ENCODE measurements at regions not wholly inside any gene's neighbourhood (a gene's known extent, or its start where the extent isn't known, plus 50 kb on each side); places are given as distances from the start of the nearest gene placed in this dataset.

GRCh38 chr14:87309557-87309956, 683.4 kb downstream of the GALC start:
- TF ChIP-seq POLR2AphosphoS5 (IDR thresholded peaks at IDR 0.05) (no peak), POLR2A (IDR thresholded peaks at IDR 0.05; ENCODE audit: low read depth) (no peak), EP300 (IDR thresholded peaks at IDR 0.05) (no peak), CTCF (IDR thresholded peaks at IDR 0.05) (no peak)

GRCh38 chr14:87306409-87307168, 686.4 kb downstream of the GALC start:
- Histone ChIP-seq H3K9me3 (no peaks in the 10 kb centered on the region), H3K27me3 (no peaks in the 10 kb centered on the region), H3K36me3 (no peaks in the 10 kb centered on the region), H3K4me1 (no peaks in the 10 kb centered on the region), H3K27ac (replicated peaks in 1 of 4) (no peak overlapping the region), H3K4me3 (no peak overlapping the region)
- intact Hi-C loops (cut with DNase I), result no loop called here
- no peak for TF ChIP-seq CTCF (IDR thresholded peaks at IDR 0.05)
- TF ChIP-seq POLR2AphosphoS5 (IDR thresholded peaks at IDR 0.05), result no peak
- no peak for TF ChIP-seq POLR2A (IDR thresholded peaks at IDR 0.05; ENCODE audit: low read depth)
- no peak for TF ChIP-seq EP300 (IDR thresholded peaks at IDR 0.05)
- DNase-seq (ENCODE audit: extremely low spot score), result no peak
- WGBS, result 91% methylated on average over 1 of the region's 1 CpG

More at GRCh38 chr14:87309557-87309956, 683.4 kb downstream of the GALC start:
- Histone ChIP-seq H3K27ac (replicated peaks in 1 of 4) (no peak overlapping the region), H3K9me3 (no peaks in the 10 kb centered on the region), H3K4me1 (no peaks in the 10 kb centered on the region), H3K36me3 (no peaks in the 10 kb centered on the region), H3K4me3 (no peak overlapping the region), H3K27me3 (no peaks in the 10 kb centered on the region)
- intact Hi-C loops (cut with DNase I), result no loop called here
- WGBS, result 57% methylated on average over 2 of the region's 2 CpGs
- no peak for DNase-seq (ENCODE audit: extremely low spot score)

- Histone ChIP-seq H3K27ac (replicated peaks in 1 of 4) (no peak overlapping the region), H3K36me3 (no peaks in the 10 kb centered on the region), H3K9me3 (no peaks in the 10 kb centered on the region), H3K4me1 (no peaks in the 10 kb centered on the region), H3K27me3 (no peaks in the 10 kb centered on the region), H3K4me3 (no peak overlapping the region)
- intact Hi-C loops (cut with DNase I), result no loop called here
- no peak for DNase-seq (ENCODE audit: extremely low spot score)
- 65% methylated on average over 3 of the region's 3 CpGs for WGBS
- TF ChIP-seq POLR2A (IDR thresholded peaks at IDR 0.05; ENCODE audit: low read depth), result no peak
- no peak for TF ChIP-seq CTCF (IDR thresholded peaks at IDR 0.05)
- no peak for TF ChIP-seq EP300 (IDR thresholded peaks at IDR 0.05)
Observed at GRCh38 chr14:87305345-87305744, 687.6 kb downstream of the GALC start.

GRCh38 chr14:87304404-87304803, 688.6 kb downstream of the GALC start:
- DNase-seq (ENCODE audit: extremely low spot score), result no peak
- intact Hi-C loops (cut with DNase I), result no loop called here
- no peak overlapping the region for H3K27ac ChIP-seq (replicated peaks in 1 of 4)
- no peak overlapping the region for H3K4me3 ChIP-seq
- H3K9me3 ChIP-seq, result no peaks in the 10 kb centered on the region
- TF ChIP-seq CTCF (IDR thresholded peaks at IDR 0.05) (no peak), POLR2AphosphoS5 (IDR thresholded peaks at IDR 0.05) (no peak)
- H3K4me1 ChIP-seq, result no peaks in the 10 kb centered on the region
- no peaks in the 10 kb centered on the region for H3K27me3 ChIP-seq
- no peaks in the 10 kb centered on the region for H3K36me3 ChIP-seq

GRCh38 chr14:87286826-87287225, 706.2 kb downstream of the GALC start:
- H3K4me3 ChIP-seq, result no peak overlapping the region
- H3K27ac ChIP-seq (replicated peaks in 1 of 4), result no peak overlapping the region
- intact Hi-C loops (cut with DNase I), result no loop called here
- no peaks in the 10 kb centered on the region for H3K27me3 ChIP-seq
- no peaks in the 10 kb centered on the region for H3K4me1 ChIP-seq
- H3K36me3 ChIP-seq, result no peaks in the 10 kb centered on the region
- DNase-seq (ENCODE audit: extremely low spot score), result no peak
- TF ChIP-seq POLR2A (IDR thresholded peaks at IDR 0.05; ENCODE audit: low read depth) (no peak), EP300 (IDR thresholded peaks at IDR 0.05) (no peak), POLR2AphosphoS5 (IDR thresholded peaks at IDR 0.05) (no peak), CTCF (IDR thresholded peaks at IDR 0.05) (no peak)
- WGBS, result 74% methylated on average over 1 of the region's 1 CpG
- peaks cover 0 to 3% (median 1%) of the 10 kb centered on the region in 4 donors for H3K9me3 ChIP-seq
